Hepatocyte (in vitro differentiated cells): ENCODE measurements at regions not wholly inside any gene's neighbourhood (a gene's known extent, or its start where the extent isn't known, plus 50 kb on each side); places are given as distances from the start of the nearest gene placed in this dataset.

Experiments used
- DNase-seq: peaks from one replicate; pipeline ENCODE4 v3.0.0-alpha.2; 2016; ENCODE audit warnings: low spot score
- H2AFZ ChIP-seq: fragments of 200-600 bp; sonication (generic); 2 replicates; pipeline ENCODE4 v1.6.0; 2016; ENCODE audit warnings: antibody characterized with exemption, mild to moderate bottlenecking
- H3K27ac ChIP-seq: fragments of 200-600 bp; sonication (generic); 2 replicates; pipeline ENCODE4 v1.5.1; 2016; ENCODE audit warnings: mild to moderate bottlenecking
- H3K27me3 ChIP-seq: fragments of 200-600 bp; sonication (generic); 2 replicates; pipeline ENCODE4 v1.6.1; 2016
- H3K36me3 ChIP-seq: fragments of 200-600 bp; sonication (generic); replicated peaks from 2 replicates; pipeline ENCODE4 v1.5.1; 2016; ENCODE audit warnings: low read depth; ENCODE audit not compliant: insufficient read depth
- H3K4me1 ChIP-seq: fragments of 200-600 bp; sonication (generic); 2 replicates; pipeline ENCODE4 v1.5.1; 2016; ENCODE audit warnings: mild to moderate bottlenecking, moderate library complexity; ENCODE audit not compliant: insufficient read depth
- H3K4me2 ChIP-seq: fragments of 200-600 bp; sonication (generic); 2 replicates; pipeline ENCODE4 v1.6.0; 2016
- H3K4me3 ChIP-seq: fragments of 200-600 bp; sonication (generic); 2 replicates; pipeline ENCODE4 v1.5.1; 2016; ENCODE audit warnings: mild to moderate bottlenecking
- H3K79me2 ChIP-seq: fragments of 200-600 bp; sonication (generic); 2 replicates; pipeline ENCODE4 v1.6.0; 2017; ENCODE audit warnings: mild to moderate bottlenecking
- H3K9me2 ChIP-seq: fragments of 200-600 bp; sonication (generic); replicated peaks from 2 replicates; pipeline ENCODE4 v1.6.0; 2017; ENCODE audit warnings: mild to moderate bottlenecking; ENCODE audit not compliant: insufficient read depth
- H3K9me3 ChIP-seq: fragments of 200-600 bp; sonication (generic); 2 replicates; pipeline ENCODE4 v1.5.1; 2016; ENCODE audit warnings: low read depth, mild to moderate bottlenecking
- H4K20me1 ChIP-seq: fragments of 200-600 bp; sonication (generic); 2 replicates; pipeline ENCODE4 v1.6.0; 2016; ENCODE audit warnings: mild to moderate bottlenecking; ENCODE audit not compliant: insufficient read depth, poor library complexity, severe bottlenecking
- EZH2 ChIP-seq: fragments of 200-600 bp; sonication (generic); IDR thresholded peaks from 2 replicates; pipeline ENCODE4 v1.6.1; 2016; ENCODE audit warnings: antibody characterized with exemption, mild to moderate bottlenecking, borderline replicate concordance
- EZH2phosphoT487 ChIP-seq: fragments of 200-600 bp; sonication (generic); IDR thresholded peaks from one replicate; pipeline ENCODE4 v1.6.1; 2018; ENCODE audit warnings: antibody characterized with exemption, mild to moderate bottlenecking, low read depth, moderate library complexity; ENCODE audit not compliant: unreplicated experiment, severe bottlenecking
- WGBS: methylation state at CpG from one replicate; pipeline ENCODE4 v1.1.6; 2016; ENCODE audit warnings: low lambda C conversion rate; ENCODE audit errors: missing lambda C conversion rate; 5-methylcytosine and 5-hydroxymethylcytosine counted together
- TF ChIP-seq, protein P1 (sequence below): fragments of 200-600 bp; sonication (generic); IDR thresholded peaks from 2 replicates; pipeline ENCODE4 v1.5.1; 2016; ENCODE audit warnings: antibody characterized with exemption, mild to moderate bottlenecking; ENCODE audit not compliant: poor library complexity

DNA sequence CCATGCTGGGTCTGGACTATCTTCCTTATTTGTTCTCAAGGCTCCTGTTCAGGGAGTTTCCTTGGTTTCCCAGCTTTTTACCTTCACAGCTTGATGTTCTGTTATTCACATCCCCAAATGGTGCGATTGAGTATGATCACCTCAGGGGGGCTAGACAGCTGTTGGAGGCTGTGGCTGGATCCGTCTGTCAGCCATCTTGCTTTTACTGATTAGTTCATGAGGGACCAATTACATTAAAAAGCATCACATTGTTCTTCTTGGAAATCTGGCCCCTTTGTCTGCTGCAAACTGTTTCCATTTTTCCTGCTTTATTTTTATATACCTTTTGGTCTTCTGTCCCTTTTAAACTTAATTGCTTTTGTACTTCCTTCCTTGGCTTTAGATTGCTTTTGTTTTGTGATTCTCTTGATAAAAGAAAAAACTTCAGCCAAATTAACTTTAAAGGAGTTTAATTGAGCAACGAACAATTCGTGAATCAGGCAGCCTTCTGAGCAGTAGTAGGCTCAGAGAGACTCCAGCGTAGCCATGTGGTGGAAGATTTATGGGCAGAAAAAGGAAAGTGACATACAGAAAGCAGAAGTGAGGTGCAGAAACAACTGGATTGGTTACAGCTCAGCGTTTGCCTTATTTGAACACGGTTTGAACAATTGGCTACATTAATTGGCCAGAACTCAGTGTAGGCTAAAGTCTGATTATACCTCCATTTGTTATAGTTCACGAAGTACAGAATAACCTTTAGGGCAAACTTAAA lies 208.7 kb downstream of the AEBP2 start:
- WGBS = 70% methylated on average over 8 of the region's 8 CpGs
- no peaks in the 10 kb centered on the region for H3K36me3 ChIP-seq
- H3K27me3 ChIP-seq = no peaks in the 10 kb centered on the region
- no peak overlapping the region for H3K4me3 ChIP-seq
- no peak overlapping the region for H2AFZ ChIP-seq
- no peaks in the 10 kb centered on the region for H3K9me3 ChIP-seq
- no peaks in the 10 kb centered on the region for H4K20me1 ChIP-seq
- no peaks in the 10 kb centered on the region for H3K4me1 ChIP-seq
- H3K9me2 ChIP-seq = no peaks in the 10 kb centered on the region
- no peak overlapping the region for H3K27ac ChIP-seq
- H3K4me2 ChIP-seq = no peak overlapping the region
- TF ChIP-seq, protein P1, sequence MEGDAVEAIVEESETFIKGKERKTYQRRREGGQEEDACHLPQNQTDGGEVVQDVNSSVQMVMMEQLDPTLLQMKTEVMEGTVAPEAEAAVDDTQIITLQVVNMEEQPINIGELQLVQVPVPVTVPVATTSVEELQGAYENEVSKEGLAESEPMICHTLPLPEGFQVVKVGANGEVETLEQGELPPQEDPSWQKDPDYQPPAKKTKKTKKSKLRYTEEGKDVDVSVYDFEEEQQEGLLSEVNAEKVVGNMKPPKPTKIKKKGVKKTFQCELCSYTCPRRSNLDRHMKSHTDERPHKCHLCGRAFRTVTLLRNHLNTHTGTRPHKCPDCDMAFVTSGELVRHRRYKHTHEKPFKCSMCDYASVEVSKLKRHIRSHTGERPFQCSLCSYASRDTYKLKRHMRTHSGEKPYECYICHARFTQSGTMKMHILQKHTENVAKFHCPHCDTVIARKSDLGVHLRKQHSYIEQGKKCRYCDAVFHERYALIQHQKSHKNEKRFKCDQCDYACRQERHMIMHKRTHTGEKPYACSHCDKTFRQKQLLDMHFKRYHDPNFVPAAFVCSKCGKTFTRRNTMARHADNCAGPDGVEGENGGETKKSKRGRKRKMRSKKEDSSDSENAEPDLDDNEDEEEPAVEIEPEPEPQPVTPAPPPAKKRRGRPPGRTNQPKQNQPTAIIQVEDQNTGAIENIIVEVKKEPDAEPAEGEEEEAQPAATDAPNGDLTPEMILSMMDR = no peak
- no peak for TF ChIP-seq EZH2phosphoT487
- TF ChIP-seq EZH2 = no peak
- H3K79me2 ChIP-seq = no peaks in the 10 kb centered on the region
- DNase-seq = no peak

DNA sequence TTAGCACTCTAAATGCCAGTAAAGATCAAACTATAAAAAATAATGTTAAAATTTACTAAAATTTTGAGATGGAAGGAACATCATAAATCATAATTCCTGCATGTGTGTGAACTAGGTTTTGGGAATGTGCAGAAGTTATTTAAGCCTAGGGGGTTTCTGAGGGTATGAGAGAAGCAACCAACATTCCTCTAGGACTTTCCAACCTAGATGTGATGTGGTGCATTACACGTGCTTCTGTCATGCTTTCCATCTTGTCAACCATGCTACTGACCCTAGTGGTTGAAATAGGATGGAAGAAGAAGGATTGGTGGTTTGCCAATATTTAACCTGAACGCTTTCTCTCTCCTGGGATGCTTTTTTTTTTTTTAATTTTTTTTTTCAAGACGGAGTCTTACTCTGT lies 209.3 kb downstream of the AEBP2 start:
- Histone ChIP-seq H3K4me1 (no peaks in the 10 kb centered on the region), H4K20me1 (no peaks in the 10 kb centered on the region), H3K9me2 (no peaks in the 10 kb centered on the region), H3K4me3 (no peak overlapping the region), H3K4me2 (no peak overlapping the region), H2AFZ (no peak overlapping the region), H3K27ac (no peak overlapping the region), H3K9me3 (no peaks in the 10 kb centered on the region), H3K36me3 (no peaks in the 10 kb centered on the region), H3K79me2 (no peaks in the 10 kb centered on the region), H3K27me3 (no peaks in the 10 kb centered on the region)
- no peak for TF ChIP-seq EZH2
- TF ChIP-seq, protein P1 = no peak
- no peak for TF ChIP-seq EZH2phosphoT487
- WGBS = 77% methylated on average over 3 of the region's 3 CpGs
- no peak for DNase-seq

DNA sequence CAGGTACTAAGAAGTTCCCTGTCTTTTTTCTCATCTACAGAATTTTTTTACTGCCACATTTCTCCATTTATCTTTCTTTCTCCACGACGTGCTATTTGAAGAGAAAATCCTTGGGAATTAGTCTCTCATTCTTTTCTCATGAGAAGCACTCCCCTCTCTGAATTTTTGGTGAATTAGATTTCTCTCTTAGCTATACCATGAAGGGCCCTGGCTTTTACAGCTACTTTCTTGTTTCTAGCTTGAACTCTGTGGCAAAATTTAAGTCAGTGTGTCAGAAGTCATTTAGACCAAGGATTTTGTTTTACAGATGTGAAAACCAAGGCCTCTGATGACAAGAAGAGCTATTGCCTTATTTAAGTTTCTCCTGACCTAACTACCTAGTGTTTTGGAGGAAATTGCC lies 213.1 kb downstream of the AEBP2 start:
- Histone ChIP-seq H3K27me3 (no peaks in the 10 kb centered on the region), H3K36me3 (no peaks in the 10 kb centered on the region), H3K9me2 (no peaks in the 10 kb centered on the region), H3K27ac (no peak overlapping the region), H2AFZ (no peak overlapping the region), H3K79me2 (no peaks in the 10 kb centered on the region), H4K20me1 (no peaks in the 10 kb centered on the region), H3K4me3 (no peak overlapping the region), H3K9me3 (no peaks in the 10 kb centered on the region), H3K4me2 (no peak overlapping the region), H3K4me1 (no peaks in the 10 kb centered on the region)
- no peak for TF ChIP-seq EZH2
- TF ChIP-seq, protein P1 = no peak
- TF ChIP-seq EZH2phosphoT487 = no peak
- DNase-seq = no peak
- 21% methylated on average over 2 of the region's 2 CpGs for WGBS
